BLaER1 (cell line): ENCODE measurements at regions not wholly inside any gene's neighbourhood (a gene's known extent, or its start where the extent isn't known, plus 50 kb on each side); places are given as distances from the start of the nearest gene placed in this dataset.

Source experiments
- H3K27ac ChIP-seq: shearing (Covaris generic); formaldehyde crosslinking; 2 replicates; pipeline ENCODE4 v1.8.1; 2022
- H3K27me3 ChIP-seq: shearing (Covaris generic); formaldehyde crosslinking; 2 replicates; pipeline ENCODE4 v1.8.1; 2022
- H3K36me3 ChIP-seq: shearing (Covaris generic); formaldehyde crosslinking; 2 replicates; pipeline ENCODE4 v1.8.1; 2022
- H3K4me1 ChIP-seq: shearing (Covaris generic); formaldehyde crosslinking; 2 replicates; pipeline ENCODE4 v1.8.1; 2022
- H3K4me2 ChIP-seq: shearing (Covaris generic); formaldehyde crosslinking; 2 replicates; pipeline ENCODE4 v1.8.1; 2022
- H3K4me3 ChIP-seq: shearing (Covaris generic); formaldehyde crosslinking; 2 replicates; pipeline ENCODE4 v1.8.1; 2022
- H3K9ac ChIP-seq: shearing (Covaris generic); formaldehyde crosslinking; 2 replicates; pipeline ENCODE4 v1.8.1; 2022
- H3K9me3 ChIP-seq: shearing (Covaris generic); formaldehyde crosslinking; 2 replicates; pipeline ENCODE4 v1.8.1; 2022
- H4K20me1 ChIP-seq: shearing (Covaris generic); formaldehyde crosslinking; 2 replicates; pipeline ENCODE4 v1.8.1; 2022
- Cebpa-rat ChIP-seq: shearing (Covaris generic); IDR thresholded peaks from 2 replicates; pipeline ENCODE4 v1.8.1; 2022

- no peaks in the 10 kb centered on the region for H3K4me1 ChIP-seq
- H3K9ac ChIP-seq: no peak overlapping the region
Observed at GRCh38 chr13:33683376-33683775, 134.6 kb upstream of the RFC3 start.

DNA sequence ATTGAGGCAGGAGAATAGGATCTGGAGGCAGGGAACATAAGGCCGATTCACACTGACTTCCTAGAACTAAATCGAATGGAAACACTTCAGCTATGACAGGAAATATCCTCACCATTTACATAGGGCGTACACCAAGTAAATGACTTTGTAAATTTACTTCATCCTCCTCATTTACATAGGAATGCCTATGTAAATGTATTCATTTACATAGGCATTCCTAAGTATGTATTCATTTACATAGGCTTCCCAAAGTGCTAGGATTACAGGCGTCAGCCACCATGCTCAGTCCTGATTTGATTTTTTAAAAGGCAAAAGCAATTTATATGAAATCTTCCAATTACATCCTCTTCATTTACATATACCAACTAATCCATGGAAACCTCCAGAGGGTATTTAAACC, 133.1 kb upstream of the RFC3 start:
- no peaks in the 10 kb centered on the region for H3K4me1 ChIP-seq

More at GRCh38 chr13:33683376-33683775, 134.6 kb upstream of the RFC3 start:
- H3K27me3 ChIP-seq: no peaks in the 10 kb centered on the region
- peaks cover 7% of the 10 kb centered on the region; the same call in 1 of the 2 replicates for H3K9me3 ChIP-seq
- H3K4me3 ChIP-seq: no peak overlapping the region
- no peaks in the 10 kb centered on the region for H4K20me1 ChIP-seq
- H3K4me2 ChIP-seq: no peak overlapping the region
- no peaks in the 10 kb centered on the region for H3K36me3 ChIP-seq
- H3K27ac ChIP-seq: no peak overlapping the region
- no peak for TF ChIP-seq Cebpa-rat

DNA sequence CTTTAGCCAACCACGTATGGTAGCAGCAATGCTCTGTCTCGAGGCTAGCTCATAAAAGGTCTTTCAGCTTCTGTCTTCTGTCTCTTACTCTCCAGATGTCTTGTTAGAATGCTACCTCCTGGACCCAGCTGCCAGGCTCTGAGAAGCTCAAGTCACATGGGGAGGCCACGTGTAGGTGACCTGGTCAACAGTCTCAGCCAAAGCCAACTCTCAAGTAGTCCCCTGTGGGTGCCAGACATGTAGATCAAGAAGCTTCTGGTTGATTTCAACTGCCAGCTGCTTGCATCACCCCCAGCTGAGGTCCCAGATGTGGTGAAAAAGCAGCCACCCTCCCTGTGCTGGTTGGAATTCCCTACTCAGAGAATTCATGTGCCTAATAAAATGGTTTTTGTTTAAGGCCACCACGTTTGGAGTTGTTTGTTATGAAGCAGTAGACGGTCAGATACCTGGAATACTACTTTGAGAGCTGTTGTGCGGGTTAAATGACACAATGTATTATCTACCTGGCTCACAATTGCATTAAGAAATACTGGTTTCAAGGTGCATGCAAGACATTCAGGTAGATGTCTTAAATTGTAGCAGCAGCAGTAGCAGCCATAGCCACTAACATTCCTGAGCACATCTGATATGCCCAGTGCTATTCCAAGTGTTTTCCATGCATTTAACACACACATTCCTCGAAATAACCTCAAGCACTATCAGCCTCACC, 131.0 kb upstream of the RFC3 start:
- H3K9ac ChIP-seq: no peak overlapping the region
- H3K27me3 ChIP-seq: no peaks in the 10 kb centered on the region
- peaks cover 12% of the 10 kb centered on the region for H3K9me3 ChIP-seq
- TF ChIP-seq Cebpa-rat: no peak
- no peak overlapping the region for H3K4me3 ChIP-seq
- no peaks in the 10 kb centered on the region for H4K20me1 ChIP-seq
- no peak overlapping the region for H3K4me2 ChIP-seq
- H3K36me3 ChIP-seq: no peaks in the 10 kb centered on the region
- H3K27ac ChIP-seq: no peak overlapping the region
- no peaks in the 10 kb centered on the region for H3K4me1 ChIP-seq

More for the DNA sequence above, 133.1 kb upstream of the RFC3 start:
- Histone ChIP-seq H3K9ac (no peak overlapping the region), H4K20me1 (no peaks in the 10 kb centered on the region), H3K9me3 (peaks cover 10% of the 10 kb centered on the region; the same call in 1 of the 2 replicates), H3K27me3 (no peaks in the 10 kb centered on the region), H3K4me2 (no peak overlapping the region), H3K4me3 (no peak overlapping the region), H3K36me3 (no peaks in the 10 kb centered on the region), H3K27ac (no peak overlapping the region)
- no peak for TF ChIP-seq Cebpa-rat

DNA sequence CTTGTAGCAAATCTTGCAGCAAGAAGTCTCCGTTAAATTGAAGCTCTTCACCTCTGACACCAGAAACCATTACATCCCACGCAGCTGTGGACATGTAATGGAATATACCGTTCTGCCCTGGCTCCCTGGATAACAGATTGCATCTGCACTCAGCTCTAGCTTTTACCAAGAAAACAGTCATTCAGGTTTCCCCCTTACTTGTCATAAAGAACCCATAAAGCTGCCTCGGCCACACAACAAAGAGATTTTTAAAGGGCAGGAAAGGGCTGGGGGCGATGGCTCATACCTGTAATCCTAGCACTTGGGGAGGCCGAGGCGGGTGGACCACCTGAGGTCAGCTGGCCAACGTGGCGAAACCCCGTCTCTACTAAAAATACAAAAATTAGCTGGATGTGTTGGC, 127.6 kb upstream of the RFC3 start:
- no peak overlapping the region for H3K9ac ChIP-seq
- H3K9me3 ChIP-seq: peaks cover 11% of the 10 kb centered on the region
- no peaks in the 10 kb centered on the region for H3K27me3 ChIP-seq
- H4K20me1 ChIP-seq: no peaks in the 10 kb centered on the region
- no peak overlapping the region for H3K27ac ChIP-seq
- no peaks in the 10 kb centered on the region for H3K4me1 ChIP-seq
- H3K36me3 ChIP-seq: no peaks in the 10 kb centered on the region
- TF ChIP-seq Cebpa-rat: no peak
- no peak overlapping the region for H3K4me3 ChIP-seq
- H3K4me2 ChIP-seq: no peak overlapping the region

DNA sequence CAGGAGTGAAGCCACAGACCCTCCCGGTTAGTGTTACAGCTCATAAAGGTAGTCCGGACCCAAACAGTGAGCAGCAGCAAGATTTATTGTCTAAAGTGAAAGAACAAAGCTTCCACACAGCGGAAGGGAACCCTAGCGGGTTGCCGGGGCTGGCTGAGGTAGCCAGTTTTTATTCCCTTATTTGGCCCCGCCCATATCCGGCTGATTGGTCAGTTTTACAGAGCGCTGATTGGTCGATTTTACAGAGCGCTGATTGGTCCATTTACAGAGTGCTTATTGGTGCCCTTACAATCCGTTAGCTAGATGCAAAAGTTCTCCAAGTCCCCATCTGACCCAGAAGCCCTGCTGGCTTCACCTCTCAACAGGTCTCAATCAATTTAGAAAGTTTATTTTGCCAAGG, 126.0 kb upstream of the RFC3 start:
- no peak overlapping the region for H3K27ac ChIP-seq
- no peak for TF ChIP-seq Cebpa-rat
- H3K36me3 ChIP-seq: no peaks in the 10 kb centered on the region
- H3K27me3 ChIP-seq: no peaks in the 10 kb centered on the region
- H3K4me1 ChIP-seq: no peaks in the 10 kb centered on the region
- H3K4me3 ChIP-seq: no peak overlapping the region
- no peak overlapping the region for H3K4me2 ChIP-seq
- peaks cover 11% of the 10 kb centered on the region for H3K9me3 ChIP-seq
- no peak overlapping the region for H3K9ac ChIP-seq
- H4K20me1 ChIP-seq: no peaks in the 10 kb centered on the region

DNA sequence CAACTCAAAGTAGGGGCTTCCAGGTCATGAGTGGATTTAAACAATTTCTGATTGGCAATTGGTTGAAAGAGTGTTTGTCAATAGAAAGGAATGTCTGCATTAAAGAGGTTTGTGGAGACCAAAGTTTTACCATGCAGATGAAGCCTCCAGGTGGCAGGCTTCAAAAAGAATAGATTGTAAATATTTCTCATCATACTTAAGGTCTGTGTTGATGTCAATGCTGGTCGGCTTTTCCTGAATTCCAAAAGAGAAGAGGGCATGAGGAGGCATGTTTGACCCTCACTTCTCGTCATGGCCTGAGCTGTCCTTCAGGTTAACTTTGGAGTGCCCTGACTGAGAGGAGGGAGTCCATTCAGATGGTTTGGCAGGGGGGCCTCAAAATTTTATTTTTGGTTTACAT, 125.4 kb upstream of the RFC3 start:
- peaks cover 11% of the 10 kb centered on the region for H3K9me3 ChIP-seq
- H3K9ac ChIP-seq: no peak overlapping the region
- H3K27ac ChIP-seq: no peak overlapping the region
- TF ChIP-seq Cebpa-rat: no peak
- H3K4me2 ChIP-seq: no peak overlapping the region
- no peak overlapping the region for H3K4me3 ChIP-seq
- no peaks in the 10 kb centered on the region for H3K4me1 ChIP-seq
- no peaks in the 10 kb centered on the region for H3K27me3 ChIP-seq
- H3K36me3 ChIP-seq: no peaks in the 10 kb centered on the region
- H4K20me1 ChIP-seq: no peaks in the 10 kb centered on the region

- Histone ChIP-seq H4K20me1 (no peaks in the 10 kb centered on the region), H3K9ac (no peak overlapping the region), H3K4me3 (no peak overlapping the region), H3K36me3 (no peaks in the 10 kb centered on the region), H3K27ac (no peak overlapping the region), H3K4me2 (no peak overlapping the region), H3K9me3 (peaks cover 8% of the 10 kb centered on the region), H3K4me1 (no peaks in the 10 kb centered on the region), H3K27me3 (no peaks in the 10 kb centered on the region)
- TF ChIP-seq Cebpa-rat: no peak
Observed at GRCh38 chr13:33694546-33694945, 123.4 kb upstream of the RFC3 start.

DNA sequence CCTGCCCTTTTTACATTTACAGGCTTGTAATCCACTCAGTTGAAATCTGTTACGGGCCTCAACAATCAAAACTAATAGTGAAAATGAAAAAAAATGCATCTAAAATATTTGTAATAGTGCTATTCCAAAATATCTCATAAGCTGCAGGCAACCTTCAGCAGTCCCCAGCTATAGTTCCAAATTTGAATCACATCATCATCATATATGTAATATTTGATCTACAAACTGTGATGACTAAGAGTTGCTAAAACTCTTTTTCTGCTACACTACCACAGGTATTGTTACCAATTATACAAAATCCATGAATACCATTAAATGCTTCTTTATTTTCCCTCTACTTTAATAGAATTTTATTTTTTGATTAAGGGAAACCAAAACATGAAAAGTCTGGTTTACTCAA, 121.4 kb upstream of the RFC3 start:
- H3K4me2 ChIP-seq: no peak overlapping the region
- H3K27ac ChIP-seq: no peak overlapping the region
- no peak overlapping the region for H3K9ac ChIP-seq
- no peaks in the 10 kb centered on the region for H3K36me3 ChIP-seq
- H3K4me1 ChIP-seq: no peaks in the 10 kb centered on the region
- TF ChIP-seq Cebpa-rat: no peak
- H3K4me3 ChIP-seq: no peak overlapping the region
- no peaks in the 10 kb centered on the region for H3K27me3 ChIP-seq
- H3K9me3 ChIP-seq: peaks cover 8% of the 10 kb centered on the region
- H4K20me1 ChIP-seq: no peaks in the 10 kb centered on the region

GRCh38 chr13:33697926-33698325, 120.0 kb upstream of the RFC3 start:
- TF ChIP-seq Cebpa-rat: no peak
- no peaks in the 10 kb centered on the region for H3K36me3 ChIP-seq
- no peak overlapping the region for H3K4me2 ChIP-seq
- no peaks in the 10 kb centered on the region for H3K4me1 ChIP-seq
- no peak overlapping the region for H3K27ac ChIP-seq
- H3K4me3 ChIP-seq: no peak overlapping the region
- no peaks in the 10 kb centered on the region for H3K9me3 ChIP-seq
- no peaks in the 10 kb centered on the region for H3K27me3 ChIP-seq
- no peak overlapping the region for H3K9ac ChIP-seq
- H4K20me1 ChIP-seq: no peaks in the 10 kb centered on the region

DNA sequence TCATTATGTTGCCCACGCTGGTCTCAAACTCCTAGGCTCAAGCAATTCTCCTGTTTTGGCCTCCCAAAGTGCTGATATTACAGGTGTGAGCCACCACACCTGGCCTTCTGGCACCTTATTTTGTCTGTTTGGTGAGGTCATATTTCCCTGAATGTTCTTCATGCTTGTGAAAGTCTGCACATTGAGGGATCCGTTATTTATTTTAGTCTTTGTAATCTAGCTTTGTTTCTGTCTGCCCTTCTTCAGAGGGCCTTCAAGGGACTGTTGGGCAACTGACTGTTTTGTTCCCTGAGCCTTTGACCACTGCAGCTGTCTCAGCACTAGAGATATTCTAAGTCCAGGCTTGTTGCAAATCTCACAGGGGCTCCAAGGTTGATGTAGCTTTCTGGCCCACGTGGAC, 110.5 kb upstream of the RFC3 start:
- no peak overlapping the region for H3K9ac ChIP-seq
- TF ChIP-seq Cebpa-rat: no peak
- no peak overlapping the region for H3K27ac ChIP-seq
- peaks cover 9% of the 10 kb centered on the region for H3K4me1 ChIP-seq
- no peaks in the 10 kb centered on the region for H4K20me1 ChIP-seq
- no peak overlapping the region for H3K4me3 ChIP-seq
- no peaks in the 10 kb centered on the region for H3K27me3 ChIP-seq
- H3K36me3 ChIP-seq: no peaks in the 10 kb centered on the region
- no peak overlapping the region for H3K4me2 ChIP-seq
- 0 out of 2 replicates have a peak, but pooled peaks cover 8% of the 10 kb centered on the region for H3K9me3 ChIP-seq

DNA sequence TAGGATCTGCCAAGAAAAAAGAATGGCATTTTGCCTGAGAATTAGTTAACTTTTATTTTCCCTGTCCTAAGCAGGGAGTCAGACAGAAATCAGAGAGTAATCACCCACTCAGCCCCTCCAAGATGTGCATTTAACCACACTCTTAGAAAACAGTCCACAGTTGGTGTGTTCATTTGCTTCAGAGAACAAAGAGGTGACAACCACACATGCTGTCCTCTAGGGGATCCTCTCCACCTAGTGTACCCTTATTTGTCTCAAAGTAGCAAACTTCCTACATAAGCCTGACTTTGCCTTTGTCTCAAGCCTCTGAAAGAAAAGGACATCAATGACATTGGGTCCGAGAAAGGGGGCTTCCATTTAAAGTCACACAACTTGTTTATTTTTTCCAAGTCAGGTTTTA, 107.0 kb upstream of the RFC3 start:
- Histone ChIP-seq H3K36me3 (no peaks in the 10 kb centered on the region), H3K9me3 (0 out of 2 replicates have a peak, but pooled peaks cover 8% of the 10 kb centered on the region), H3K9ac (no peak overlapping the region), H3K4me1 (peaks cover 9% of the 10 kb centered on the region), H3K27me3 (no peaks in the 10 kb centered on the region), H3K27ac (no peak overlapping the region), H3K4me3 (no peak overlapping the region), H4K20me1 (no peaks in the 10 kb centered on the region), H3K4me2 (peak overlapping the region; percentile 12)
- TF ChIP-seq Cebpa-rat: no peak
